SU-DHL-6 (cell line): ENCODE measurements at regions not wholly inside any gene's neighbourhood (a gene's known extent, or its start where the extent isn't known, plus 50 kb on each side); places are given as distances from the start of the nearest gene placed in this dataset.

ENCODE experiments used
- CTCF ChIP-seq: fragments of 200-600 bp; sonication (generic); IDR thresholded peaks from one replicate; pipeline ENCODE4 v1.5.1; 2017; ENCODE audit warnings: antibody characterized with exemption, mild to moderate bottlenecking, low read length, moderate library complexity; ENCODE audit not compliant: insufficient read depth, poor library complexity, severe bottlenecking
- EZH2phosphoT487 ChIP-seq: fragments of 200-600 bp; sonication (generic), shearing (Covaris generic); conservative IDR thresholded peaks from 2 replicates; pipeline ENCODE4 v1.6.1; 2018; ENCODE audit warnings: mild to moderate bottlenecking, antibody characterized with exemption, low read length, moderate library complexity, mixed read lengths

DNA sequence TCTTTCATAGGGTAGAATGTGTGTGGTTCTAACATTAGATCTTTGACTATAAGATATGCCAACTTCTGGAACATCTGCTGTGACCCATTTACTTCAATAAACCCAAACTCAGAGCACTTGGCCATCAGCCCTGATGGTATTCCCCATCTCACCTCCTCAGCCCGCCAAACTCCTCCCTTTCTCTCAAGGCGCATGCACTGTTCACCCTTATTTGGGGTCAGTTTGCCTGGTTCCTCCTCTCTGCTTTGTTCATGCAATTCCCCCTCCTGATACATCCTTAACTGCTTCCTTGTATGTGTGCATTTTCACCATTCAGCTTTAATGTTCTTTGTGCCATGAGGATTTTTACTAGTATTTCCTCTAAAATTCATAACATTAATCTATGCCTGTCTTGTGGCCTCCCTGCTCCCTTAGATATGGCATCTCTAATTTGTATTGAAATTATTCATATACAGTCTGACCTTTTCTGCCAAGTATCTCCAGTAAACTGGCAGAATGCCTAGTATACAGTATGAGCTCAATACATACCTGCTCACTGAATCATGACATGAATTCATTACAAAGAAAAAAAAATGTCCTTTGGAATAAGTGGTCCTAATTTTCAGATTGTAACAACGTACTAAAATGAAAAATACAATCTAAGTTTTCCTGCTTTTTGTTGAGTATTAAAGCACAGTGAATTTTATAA lies 336.8 kb upstream of the IGFBP3 start:
- TF ChIP-seq CTCF (no peak), EZH2phosphoT487 (no peak)
